ENCODE measurements at regions not wholly inside any gene's neighbourhood (a gene's known extent, or its start where the extent isn't known, plus 50 kb on each side); places are given as distances from the start of the nearest gene placed in this dataset.

DNA sequence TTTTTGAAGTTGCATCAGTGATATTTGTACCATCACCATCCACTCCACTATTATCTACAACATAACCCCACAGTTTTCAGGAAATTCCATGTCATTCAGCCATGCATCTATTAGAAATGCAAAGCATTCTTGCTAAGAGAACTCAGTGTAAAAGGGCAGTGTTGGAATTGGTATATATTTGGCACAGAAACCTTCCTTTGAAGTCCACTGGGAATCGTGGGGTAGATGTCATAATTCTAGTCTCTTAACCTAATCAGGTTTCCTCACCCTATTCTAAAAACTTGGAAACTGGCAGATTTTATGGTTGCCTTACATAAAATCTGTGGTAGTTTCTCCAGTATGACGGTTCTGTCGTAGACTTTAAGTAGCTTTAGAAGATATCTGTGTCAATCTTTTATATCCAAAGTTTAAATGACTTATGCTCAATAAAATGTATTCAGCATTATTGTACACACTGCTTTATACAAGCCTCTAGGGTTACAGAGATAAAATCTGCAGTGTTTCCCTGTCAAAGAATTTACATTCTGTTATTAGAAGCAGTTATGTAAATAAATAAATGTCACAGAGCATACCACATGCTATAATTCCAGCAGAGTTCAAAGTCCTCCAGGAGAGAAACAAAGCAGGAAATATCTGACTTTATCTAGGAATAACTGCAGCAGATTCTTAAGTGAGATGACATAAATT, 704.4 kb upstream of the CELF2 start:
- no peaks in the 10 kb centered on the region for H3K27me3 ChIP-seq (ENCODE audit: insufficient read depth, low read length)
- H3K4me3 ChIP-seq (ENCODE audit: low read length) = no peak overlapping the region
- no peaks in the 10 kb centered on the region for H3K4me1 ChIP-seq (ENCODE audit: insufficient read depth, low read length)
- H3K9me3 ChIP-seq (ENCODE audit: insufficient read depth, low read depth, low read length) = no peaks in the 10 kb centered on the region
- H3K36me3 ChIP-seq (ENCODE audit: insufficient read depth, low read depth, low read length) = no peaks in the 10 kb centered on the region
- no peak overlapping the region for H3K27ac ChIP-seq (ENCODE audit: low read length)
- H3K9ac ChIP-seq (ENCODE audit: low read depth, low read length) = no peak overlapping the region

DNA sequence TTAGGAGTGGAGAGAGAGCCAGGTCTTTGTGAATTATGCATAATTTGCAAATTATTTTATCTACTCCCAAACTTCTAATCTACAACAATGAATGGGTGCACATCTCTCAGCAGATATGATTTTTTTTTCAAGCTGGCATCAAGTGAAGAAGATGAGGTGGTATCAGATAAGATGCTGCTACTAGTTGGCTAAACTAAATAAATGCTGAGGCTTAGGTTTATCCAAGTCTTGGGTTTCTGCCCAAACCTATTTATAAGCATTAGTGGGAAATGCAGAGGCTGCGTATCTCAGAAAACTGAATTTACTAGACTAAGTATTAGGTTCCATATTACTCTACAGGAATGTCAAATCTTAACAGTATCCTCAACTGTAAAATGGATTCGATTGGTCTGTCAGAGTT, 703.0 kb upstream of the CELF2 start:
- Histone ChIP-seq H3K27ac (ENCODE audit: low read length) (no peak overlapping the region), H3K9ac (ENCODE audit: low read depth, low read length) (no peak overlapping the region), H3K4me3 (ENCODE audit: low read length) (no peak overlapping the region), H3K36me3 (ENCODE audit: insufficient read depth, low read depth, low read length) (no peaks in the 10 kb centered on the region), H3K4me1 (ENCODE audit: insufficient read depth, low read length) (no peaks in the 10 kb centered on the region), H3K9me3 (ENCODE audit: insufficient read depth, low read depth, low read length) (no peaks in the 10 kb centered on the region), H3K27me3 (ENCODE audit: insufficient read depth, low read length) (no peaks in the 10 kb centered on the region)

DNA sequence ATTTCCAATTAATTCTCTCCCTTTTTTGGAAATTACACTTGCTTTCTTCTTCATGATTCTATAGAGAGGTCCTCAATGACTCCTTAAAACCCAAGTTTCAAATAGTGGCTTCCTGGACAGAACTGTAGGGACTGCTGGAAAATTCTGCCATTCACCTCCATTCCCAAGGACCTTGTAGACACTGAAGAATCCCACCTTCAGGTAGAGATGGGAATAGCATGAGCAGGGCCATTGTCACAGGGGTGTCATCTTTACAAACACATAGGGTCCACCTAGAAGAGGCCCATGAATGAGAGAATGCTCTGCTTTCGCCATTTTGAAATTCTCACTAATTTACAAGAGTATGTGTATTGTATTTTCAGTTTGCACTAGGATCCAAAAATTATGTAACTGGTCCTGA, 701.7 kb upstream of the CELF2 start:
- H3K9me3 ChIP-seq (ENCODE audit: insufficient read depth, low read depth, low read length) = no peaks in the 10 kb centered on the region

DNA sequence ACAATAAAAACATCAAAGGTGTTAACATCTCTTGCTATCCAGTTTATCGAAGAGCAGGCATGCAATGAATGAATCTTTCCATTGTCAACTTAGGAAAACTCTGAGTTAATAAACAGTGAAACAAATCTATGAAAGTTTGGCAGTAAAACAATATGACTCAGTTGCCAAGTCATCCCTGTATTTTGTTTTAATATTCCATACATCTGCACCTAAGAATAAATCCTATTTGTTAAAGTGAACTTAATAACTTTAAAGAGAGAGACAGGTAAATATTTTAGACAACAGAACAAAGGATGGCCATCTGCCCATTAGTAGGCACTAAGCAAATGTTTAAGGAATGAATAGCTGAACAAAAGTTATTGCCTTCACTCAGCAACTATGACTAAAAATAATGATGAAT, 700.5 kb upstream of the CELF2 start:
- H3K27ac ChIP-seq (ENCODE audit: low read length) = no peak overlapping the region
- no peaks in the 10 kb centered on the region for H3K9me3 ChIP-seq (ENCODE audit: insufficient read depth, low read depth, low read length)
- no peaks in the 10 kb centered on the region for H3K4me1 ChIP-seq (ENCODE audit: insufficient read depth, low read length)
- no peaks in the 10 kb centered on the region for H3K27me3 ChIP-seq (ENCODE audit: insufficient read depth, low read length)
- H3K4me3 ChIP-seq (ENCODE audit: low read length) = no peak overlapping the region
- no peaks in the 10 kb centered on the region for H3K36me3 ChIP-seq (ENCODE audit: insufficient read depth, low read depth, low read length)
- H3K9ac ChIP-seq (ENCODE audit: low read depth, low read length) = no peak overlapping the region

More for the DNA sequence above, 701.7 kb upstream of the CELF2 start:
- no peak overlapping the region for H3K27ac ChIP-seq (ENCODE audit: low read length)
- no peaks in the 10 kb centered on the region for H3K4me1 ChIP-seq (ENCODE audit: insufficient read depth, low read length)
- H3K9ac ChIP-seq (ENCODE audit: low read depth, low read length) = no peak overlapping the region
- no peak overlapping the region for H3K4me3 ChIP-seq (ENCODE audit: low read length)
- H3K36me3 ChIP-seq (ENCODE audit: insufficient read depth, low read depth, low read length) = no peaks in the 10 kb centered on the region
- H3K27me3 ChIP-seq (ENCODE audit: insufficient read depth, low read length) = no peaks in the 10 kb centered on the region

DNA sequence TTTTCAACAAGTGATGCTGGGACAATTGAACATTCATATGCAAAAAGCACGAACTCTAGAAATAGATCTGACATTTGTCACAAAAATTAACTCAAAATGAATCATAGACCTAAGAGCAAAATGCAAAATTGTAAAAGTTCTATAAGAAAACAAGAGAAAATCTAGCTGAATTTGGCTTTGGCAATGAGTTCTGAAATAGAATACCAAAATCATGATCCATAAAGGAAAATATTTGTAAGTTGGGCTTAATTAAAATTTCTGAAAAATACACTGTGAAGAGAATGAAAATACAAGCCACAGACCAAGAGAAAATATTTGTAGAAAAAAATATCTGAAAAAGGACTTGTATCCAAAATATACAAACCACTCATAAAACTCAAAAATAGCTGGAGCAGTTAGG, 698.8 kb upstream of the CELF2 start:
- H3K27ac ChIP-seq (ENCODE audit: low read length) = no peak overlapping the region
- H3K36me3 ChIP-seq (ENCODE audit: insufficient read depth, low read depth, low read length) = no peaks in the 10 kb centered on the region
- H3K4me3 ChIP-seq (ENCODE audit: low read length) = no peak overlapping the region
- no peaks in the 10 kb centered on the region for H3K4me1 ChIP-seq (ENCODE audit: insufficient read depth, low read length)
- H3K27me3 ChIP-seq (ENCODE audit: insufficient read depth, low read length) = no peaks in the 10 kb centered on the region
- no peaks in the 10 kb centered on the region for H3K9me3 ChIP-seq (ENCODE audit: insufficient read depth, low read depth, low read length)
- H3K9ac ChIP-seq (ENCODE audit: low read depth, low read length) = no peak overlapping the region

DNA sequence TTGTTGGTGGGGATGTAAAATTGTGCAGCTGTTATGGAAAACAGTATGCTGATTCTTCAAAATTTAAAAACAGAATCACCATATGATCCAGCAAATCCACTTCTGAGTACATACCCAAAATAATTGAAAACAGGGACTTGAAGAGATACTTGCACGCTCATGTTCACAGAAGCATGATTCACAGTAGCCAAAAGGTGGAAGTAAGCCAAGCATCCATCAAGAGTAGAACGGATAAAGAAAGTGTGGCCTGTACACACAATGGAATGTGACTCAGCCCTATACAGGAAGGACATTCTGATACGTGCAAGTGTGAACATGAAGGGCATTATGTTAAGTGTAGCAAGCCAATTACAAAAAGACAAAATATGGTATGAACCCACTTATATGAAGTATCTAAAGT, 696.7 kb upstream of the CELF2 start:
- no peaks in the 10 kb centered on the region for H3K9me3 ChIP-seq (ENCODE audit: insufficient read depth, low read depth, low read length)
- no peak overlapping the region for H3K4me3 ChIP-seq (ENCODE audit: low read length)
- H3K9ac ChIP-seq (ENCODE audit: low read depth, low read length) = no peak overlapping the region
- H3K36me3 ChIP-seq (ENCODE audit: insufficient read depth, low read depth, low read length) = no peaks in the 10 kb centered on the region
- no peaks in the 10 kb centered on the region for H3K27me3 ChIP-seq (ENCODE audit: insufficient read depth, low read length)
- no peak overlapping the region for H3K27ac ChIP-seq (ENCODE audit: low read length)
- no peaks in the 10 kb centered on the region; the same call in 1 of the 2 replicates for H3K4me1 ChIP-seq (ENCODE audit: insufficient read depth, low read length)

DNA sequence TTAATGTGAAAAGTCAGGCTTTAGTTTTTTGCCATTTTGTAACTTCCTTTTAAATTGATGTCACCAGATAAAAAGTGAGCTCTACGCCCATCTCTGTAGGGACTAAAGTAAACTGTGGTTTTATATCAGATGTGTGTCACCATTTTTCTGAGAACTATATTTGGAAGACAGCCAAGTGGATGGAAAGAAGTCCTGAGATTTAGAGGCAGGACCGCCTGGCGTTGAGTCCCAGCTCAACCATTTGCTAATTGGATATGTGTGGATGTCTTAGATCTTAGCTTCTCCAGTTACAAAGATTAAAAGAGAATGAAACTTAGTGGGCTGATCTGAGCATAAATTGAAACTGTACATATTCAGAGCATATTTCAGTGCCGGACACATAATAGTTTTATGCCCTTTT, 691.6 kb upstream of the CELF2 start:
- H3K36me3 ChIP-seq (ENCODE audit: insufficient read depth, low read depth, low read length) = no peaks in the 10 kb centered on the region
- H3K27ac ChIP-seq (ENCODE audit: low read length) = no peak overlapping the region
- no peaks in the 10 kb centered on the region for H3K27me3 ChIP-seq (ENCODE audit: insufficient read depth, low read length)
- H3K9ac ChIP-seq (ENCODE audit: low read depth, low read length) = no peak overlapping the region
- H3K9me3 ChIP-seq (ENCODE audit: insufficient read depth, low read depth, low read length) = no peaks in the 10 kb centered on the region
- H3K4me1 ChIP-seq (ENCODE audit: insufficient read depth, low read length) = no peaks in the 10 kb centered on the region; the same call in 1 of the 2 replicates
- H3K4me3 ChIP-seq (ENCODE audit: low read length) = no peak overlapping the region

DNA sequence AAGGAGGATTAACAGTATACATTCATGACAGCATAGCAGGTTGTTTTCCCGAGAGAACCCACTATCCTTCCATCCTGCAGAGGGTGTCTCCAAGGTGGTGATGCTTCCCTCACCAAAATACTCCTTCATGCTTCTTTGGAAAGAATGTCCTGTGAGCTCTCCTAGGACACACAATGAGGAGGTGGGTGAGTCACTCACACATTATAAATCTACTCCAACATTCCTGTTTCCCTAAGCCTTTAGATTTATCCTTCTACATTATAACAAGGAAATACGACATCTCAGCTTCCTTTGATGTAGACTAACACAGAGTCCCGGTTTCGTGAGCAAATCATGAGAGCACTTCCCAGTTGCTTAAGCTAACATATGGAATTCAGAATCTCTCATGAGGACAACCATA, 689.7 kb upstream of the CELF2 start:
- Histone ChIP-seq H3K9me3 (ENCODE audit: insufficient read depth, low read depth, low read length) (no peaks in the 10 kb centered on the region), H3K36me3 (ENCODE audit: insufficient read depth, low read depth, low read length) (no peaks in the 10 kb centered on the region), H3K9ac (ENCODE audit: low read depth, low read length) (no peak overlapping the region), H3K4me3 (ENCODE audit: low read length) (no peak overlapping the region), H3K27ac (ENCODE audit: low read length) (no peak overlapping the region), H3K27me3 (ENCODE audit: insufficient read depth, low read length) (no peaks in the 10 kb centered on the region), H3K4me1 (ENCODE audit: insufficient read depth, low read length) (peaks cover under 1% of the 10 kb centered on the region; the same call in 1 of the 2 replicates)

DNA sequence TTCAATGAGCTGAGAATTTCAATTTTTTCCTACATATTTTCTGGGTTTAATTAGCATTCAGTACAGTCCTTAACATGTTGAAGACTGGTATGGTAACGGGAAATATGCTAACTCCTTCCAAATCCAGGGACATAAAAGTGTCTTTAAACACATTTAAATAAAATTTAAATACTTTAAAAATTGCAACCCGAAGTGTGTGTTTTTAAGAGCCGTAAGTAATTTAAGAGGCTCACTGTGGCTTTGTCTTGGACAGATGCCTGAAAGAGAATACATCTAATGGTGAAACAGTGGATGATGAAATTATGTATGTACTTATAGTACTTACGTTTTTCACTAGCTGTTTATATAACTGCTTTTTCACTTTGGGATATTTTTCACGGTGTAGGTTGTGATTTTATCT, 687.3 kb upstream of the CELF2 start:
- H3K27me3 ChIP-seq (ENCODE audit: insufficient read depth, low read length) = no peaks in the 10 kb centered on the region
- H3K27ac ChIP-seq (ENCODE audit: low read length) = no peak overlapping the region
- H3K4me1 ChIP-seq (ENCODE audit: insufficient read depth, low read length) = peaks cover 4% of the 10 kb centered on the region; the same call in 1 of the 2 replicates
- H3K4me3 ChIP-seq (ENCODE audit: low read length) = no peak overlapping the region
- no peak overlapping the region for H3K9ac ChIP-seq (ENCODE audit: low read depth, low read length)
- H3K9me3 ChIP-seq (ENCODE audit: insufficient read depth, low read depth, low read length) = no peaks in the 10 kb centered on the region; the same call in 1 of the 2 replicates
- H3K36me3 ChIP-seq (ENCODE audit: insufficient read depth, low read depth, low read length) = no peaks in the 10 kb centered on the region

DNA sequence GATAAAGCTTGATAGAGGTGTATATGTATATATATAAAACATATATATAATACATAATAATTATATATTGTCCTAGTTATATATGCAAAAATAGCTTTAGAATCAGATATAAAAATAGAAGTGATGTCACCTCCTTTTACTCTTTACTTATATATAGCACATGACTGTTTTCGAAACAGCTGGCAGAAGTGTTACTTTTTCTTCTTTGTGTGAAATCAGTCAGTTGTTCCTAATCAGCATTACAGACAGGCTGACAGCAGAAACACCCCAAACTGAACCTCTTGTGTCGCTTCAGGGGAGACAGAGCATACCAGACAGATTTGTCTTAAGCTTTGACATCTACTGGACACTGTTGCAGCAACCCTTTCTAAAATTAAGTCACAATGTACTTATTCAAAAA, 684.9 kb upstream of the CELF2 start:
- no peaks in the 10 kb centered on the region; the same call in 1 of the 2 replicates for H3K9me3 ChIP-seq (ENCODE audit: insufficient read depth, low read depth, low read length)
- no peaks in the 10 kb centered on the region for H3K27me3 ChIP-seq (ENCODE audit: insufficient read depth, low read length)
- no peaks in the 10 kb centered on the region for H3K36me3 ChIP-seq (ENCODE audit: insufficient read depth, low read depth, low read length)
- H3K4me1 ChIP-seq (ENCODE audit: insufficient read depth, low read length) = peaks cover 4% of the 10 kb centered on the region; the same call in 1 of the 2 replicates
- H3K9ac ChIP-seq (ENCODE audit: low read depth, low read length) = no peak overlapping the region
- H3K27ac ChIP-seq (ENCODE audit: low read length) = no peak overlapping the region
- no peak overlapping the region for H3K4me3 ChIP-seq (ENCODE audit: low read length)

DNA sequence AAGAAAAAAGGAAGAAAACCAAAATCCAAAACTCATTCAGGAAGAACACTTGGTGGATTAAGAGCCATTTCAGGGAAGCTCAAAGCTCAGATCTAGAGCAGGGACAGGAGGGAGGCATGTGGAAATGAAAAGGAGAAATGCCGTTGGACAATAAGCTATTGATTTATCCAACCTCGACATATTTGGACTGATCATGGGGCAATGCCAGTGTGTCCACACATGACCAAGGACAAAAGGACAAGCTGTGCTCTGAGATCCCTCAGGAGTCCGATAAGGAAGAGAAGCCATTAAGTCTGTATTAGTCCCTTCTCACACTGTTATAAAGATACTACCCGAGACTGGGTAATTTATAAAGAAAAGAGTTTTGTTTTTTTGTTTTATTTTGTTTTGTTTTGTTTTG, 684.0 kb upstream of the CELF2 start:
- H3K9me3 ChIP-seq (ENCODE audit: insufficient read depth, low read depth, low read length) = no peaks in the 10 kb centered on the region; the same call in 1 of the 2 replicates
- H3K36me3 ChIP-seq (ENCODE audit: insufficient read depth, low read depth, low read length) = no peaks in the 10 kb centered on the region
- peaks cover 4% of the 10 kb centered on the region; the same call in 1 of the 2 replicates for H3K4me1 ChIP-seq (ENCODE audit: insufficient read depth, low read length)
- no peak overlapping the region for H3K9ac ChIP-seq (ENCODE audit: low read depth, low read length)
- no peaks in the 10 kb centered on the region for H3K27me3 ChIP-seq (ENCODE audit: insufficient read depth, low read length)
- no peak overlapping the region for H3K27ac ChIP-seq (ENCODE audit: low read length)
- no peak overlapping the region for H3K4me3 ChIP-seq (ENCODE audit: low read length)

DNA sequence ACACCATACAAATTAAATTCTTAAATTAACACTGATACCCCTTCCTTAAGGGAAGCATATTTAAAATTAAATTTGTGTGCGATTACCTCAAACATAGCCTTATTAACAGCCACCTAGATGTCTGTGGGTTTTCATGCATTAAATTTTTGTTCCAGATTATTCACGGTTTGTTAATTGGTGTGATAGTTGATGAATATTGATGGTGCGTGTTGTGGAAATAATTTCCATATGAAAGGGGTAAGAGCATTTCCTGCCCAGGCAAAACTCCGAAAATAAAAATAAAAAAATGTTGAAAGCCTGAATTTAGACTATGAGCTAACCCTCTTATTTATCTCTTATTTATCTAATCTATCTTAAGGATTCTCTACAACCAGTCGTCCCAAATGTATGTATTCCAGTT, 679.3 kb upstream of the CELF2 start:
- no peak overlapping the region for H3K4me3 ChIP-seq (ENCODE audit: low read length)
- no peak overlapping the region for H3K27ac ChIP-seq (ENCODE audit: low read length)
- H3K9ac ChIP-seq (ENCODE audit: low read depth, low read length) = no peak overlapping the region
- H3K4me1 ChIP-seq (ENCODE audit: insufficient read depth, low read length) = peaks cover 6% of the 10 kb centered on the region; the same call in 1 of the 2 replicates
- H3K36me3 ChIP-seq (ENCODE audit: insufficient read depth, low read depth, low read length) = no peaks in the 10 kb centered on the region
- H3K27me3 ChIP-seq (ENCODE audit: insufficient read depth, low read length) = no peaks in the 10 kb centered on the region
- H3K9me3 ChIP-seq (ENCODE audit: insufficient read depth, low read depth, low read length) = no peaks in the 10 kb centered on the region; the same call in 1 of the 2 replicates
